Suprapubic skin (tissue), 4 donors: ENCODE measurements at regions not wholly inside any gene's neighbourhood (a gene's known extent, or its start where the extent isn't known, plus 50 kb on each side); places are given as distances from the start of the nearest gene placed in this dataset.

Experiments
- DNase-seq, 2 donors: peaks; one replicate each; pipeline ENCODE4 v3.0.0-alpha.2; 2019; ENCODE audit warnings: low spot score in 2 of 2
- H3K27ac ChIP-seq: fragments of 200-600 bp; sonication (generic); one replicate; pipeline ENCODE4 v1.5.1; 2019
- H3K27me3 ChIP-seq: fragments of 200-600 bp; sonication (generic); one replicate; pipeline ENCODE4 v1.5.1; 2019
- H3K36me3 ChIP-seq: fragments of 200-600 bp; sonication (generic); one replicate; pipeline ENCODE4 v1.5.1; 2019
- H3K4me1 ChIP-seq: fragments of 200-600 bp; sonication (generic); one replicate; pipeline ENCODE4 v1.5.1; 2019
- H3K4me3 ChIP-seq: fragments of 200-600 bp; sonication (generic); one replicate; pipeline ENCODE4 v1.5.1; 2019; ENCODE audit warnings: mild to moderate bottlenecking
- H3K9me3 ChIP-seq: fragments of 200-600 bp; sonication (generic); one replicate; pipeline ENCODE4 v1.5.1; 2019
- CTCF ChIP-seq, 2 donors: fragments of 200-600 bp in 1 of 2; fragments of 450-650 bp in 1 of 2; sonication (generic) in 1 of 2; IDR thresholded peaks; one replicate each; pipeline ENCODE4 v1.5.1; 2016 to 2019; ENCODE audit warnings: antibody characterized with exemption in 2 of 2, mild to moderate bottlenecking in 1 of 2, moderate library complexity in 1 of 2
- EP300 ChIP-seq: sonication (generic); formaldehyde crosslinking; IDR thresholded peaks from one replicate; pipeline ENCODE4 v1.6.1; 2017; ENCODE audit warnings: antibody characterized with exemption
- POLR2A ChIP-seq, 2 donors: fragments of 450-650 bp; IDR thresholded peaks; one replicate each; pipeline ENCODE4 v1.6.1; 2017; ENCODE audit warnings: antibody characterized with exemption in 2 of 2, mild to moderate bottlenecking in 2 of 2, moderate library complexity in 2 of 2
- POLR2AphosphoS5 ChIP-seq, 3 donors: sonication (generic); formaldehyde crosslinking; IDR thresholded peaks; one replicate each; pipeline ENCODE4 v1.6.1; 2017; ENCODE audit warnings: antibody characterized with exemption in 3 of 3
- WGBS: methylation state at CpG from one replicate; pipeline ENCODE4 v1.1.5; 2018; 5-methylcytosine and 5-hydroxymethylcytosine counted together

DNA sequence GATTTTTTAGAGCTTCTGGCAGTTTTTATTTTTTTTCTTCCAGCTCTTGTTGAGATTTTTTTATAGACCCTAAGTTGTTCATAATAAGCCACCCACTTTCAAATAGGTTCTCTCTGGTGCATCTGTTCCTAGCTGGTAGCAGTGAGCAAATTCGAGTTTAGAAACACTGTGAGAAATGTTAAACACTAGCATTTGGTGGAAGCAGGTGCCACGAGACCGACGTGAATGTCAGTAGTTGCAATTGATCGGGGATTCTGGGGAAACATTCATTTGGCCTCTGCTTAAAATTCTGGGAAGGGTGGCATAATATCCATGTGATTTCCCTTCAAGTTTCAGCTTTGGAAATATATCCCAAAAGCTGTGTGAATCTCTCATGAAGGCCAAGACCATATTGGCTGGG is 435.0 kb downstream of the RNF144A start:
- WGBS, result 91% methylated on average over 5 of the region's 5 CpGs
- Histone ChIP-seq H3K27me3 (no peaks in the 10 kb centered on the region), H3K27ac (no peak overlapping the region), H3K36me3 (no peaks in the 10 kb centered on the region), H3K9me3 (no peaks in the 10 kb centered on the region), H3K4me1 (no peaks in the 10 kb centered on the region), H3K4me3 (no peak overlapping the region)
- no peak for TF ChIP-seq EP300
- no peak for TF ChIP-seq CTCF (IDR thresholded peaks at IDR 0.05)
- TF ChIP-seq POLR2A (IDR thresholded peaks at IDR 0.05), result no peak
- no peak for DNase-seq

DNA sequence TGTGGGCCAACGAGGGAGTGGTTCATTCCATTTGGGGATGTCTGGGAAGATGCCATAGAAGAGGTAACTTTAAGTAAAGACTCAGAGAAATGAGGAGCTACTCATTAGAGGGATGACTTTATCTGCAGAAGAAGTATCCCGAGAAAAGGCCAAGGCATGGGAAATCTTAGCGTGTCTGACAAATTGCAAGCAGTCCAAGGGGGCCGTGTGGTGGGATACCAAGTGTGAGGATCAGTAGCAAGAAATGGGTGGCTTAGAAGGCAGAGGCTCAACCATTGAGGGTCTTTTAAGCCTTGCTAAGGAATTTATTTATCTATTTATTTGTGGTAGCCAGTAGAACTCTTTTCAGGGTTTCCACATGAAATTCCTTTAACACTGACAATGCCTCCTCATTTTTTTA is 436.4 kb downstream of the RNF144A start:
- Histone ChIP-seq H3K36me3 (no peaks in the 10 kb centered on the region), H3K27me3 (no peaks in the 10 kb centered on the region), H3K9me3 (no peaks in the 10 kb centered on the region), H3K4me1 (no peaks in the 10 kb centered on the region), H3K27ac (no peak overlapping the region), H3K4me3 (no peak overlapping the region)
- TF ChIP-seq EP300, result no peak
- TF ChIP-seq POLR2AphosphoS5 (IDR thresholded peaks at IDR 0.05), result no peak
- no peak for TF ChIP-seq CTCF (IDR thresholded peaks at IDR 0.05)
- no peak for TF ChIP-seq POLR2A (IDR thresholded peaks at IDR 0.05)
- DNase-seq, result no peak
- WGBS, result 87% methylated on average over 4 of the region's 4 CpGs

DNA sequence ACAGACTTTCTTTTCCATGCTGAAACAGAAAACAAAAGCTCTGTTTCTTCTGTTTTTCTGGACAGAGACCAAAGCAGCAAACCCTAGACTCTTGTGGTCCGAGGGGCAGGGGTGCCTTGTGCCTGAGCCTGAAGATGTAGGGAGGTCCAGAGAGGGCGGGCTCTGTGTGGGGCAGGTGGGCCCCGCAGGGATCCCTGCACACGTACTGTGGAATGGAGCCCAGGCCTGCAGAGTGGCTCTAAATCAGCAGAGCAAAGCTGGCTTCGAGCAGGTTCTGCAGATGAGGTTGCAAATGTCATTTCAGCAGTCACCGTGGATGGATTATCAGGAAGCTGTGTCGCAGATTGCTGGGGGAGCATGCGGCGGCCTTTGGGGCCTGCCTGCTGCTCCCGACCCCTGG is 438.6 kb downstream of the RNF144A start:
- no peak for TF ChIP-seq POLR2A (IDR thresholded peaks at IDR 0.05)
- TF ChIP-seq EP300, result no peak
- no peak for TF ChIP-seq POLR2AphosphoS5 (IDR thresholded peaks at IDR 0.05)
- TF ChIP-seq CTCF (IDR thresholded peaks at IDR 0.05), result no peak
- H3K36me3 ChIP-seq, result no peaks in the 10 kb centered on the region
- no peak overlapping the region for H3K27ac ChIP-seq
- no peaks in the 10 kb centered on the region for H3K27me3 ChIP-seq
- H3K4me3 ChIP-seq, result no peak overlapping the region
- no peaks in the 10 kb centered on the region for H3K9me3 ChIP-seq
- 68% methylated on average over 10 of the region's 10 CpGs for WGBS
- H3K4me1 ChIP-seq, result no peaks in the 10 kb centered on the region
- no peak for DNase-seq

DNA sequence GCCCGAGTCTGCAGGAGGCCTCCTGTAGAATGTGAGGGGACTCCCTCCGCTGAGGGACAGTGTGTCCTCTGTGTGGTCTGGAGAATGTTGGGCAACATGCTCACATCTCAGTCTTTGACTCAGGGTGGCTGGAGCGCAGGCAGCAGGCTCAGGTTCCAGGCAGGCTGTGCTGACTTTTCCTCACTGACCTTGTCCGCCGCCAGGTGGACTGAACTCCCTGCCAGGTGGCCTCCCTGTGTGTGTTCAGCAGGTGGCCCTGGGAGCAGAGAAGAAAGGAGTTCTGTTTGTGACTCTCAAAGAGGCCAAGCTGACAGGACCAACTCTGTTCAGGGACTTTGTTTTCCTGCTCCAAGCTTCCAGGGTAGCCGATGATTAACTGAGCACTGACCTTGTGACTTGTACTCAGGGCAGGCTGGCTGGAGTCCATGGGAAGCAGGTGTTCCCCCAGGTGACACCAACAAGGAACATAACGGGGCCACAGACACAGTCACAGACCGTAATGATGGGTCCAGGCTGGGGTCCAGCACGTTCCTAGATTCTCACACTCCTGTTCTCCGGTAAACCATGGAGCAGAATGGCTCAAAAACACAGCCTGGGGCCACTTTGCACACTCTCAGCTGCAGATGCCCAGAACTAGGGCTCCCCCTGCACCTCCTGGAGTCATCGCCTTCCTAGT is 439.8 kb downstream of the RNF144A start:
- Histone ChIP-seq H3K36me3 (no peaks in the 10 kb centered on the region), H3K27me3 (no peaks in the 10 kb centered on the region), H3K4me3 (no peak overlapping the region), H3K4me1 (no peaks in the 10 kb centered on the region), H3K27ac (no peak overlapping the region), H3K9me3 (no peaks in the 10 kb centered on the region)
- 83% methylated on average over 3 of the region's 11 CpGs for WGBS
- no peak for DNase-seq
- TF ChIP-seq CTCF (IDR thresholded peaks at IDR 0.05), result no peak
- TF ChIP-seq POLR2A (IDR thresholded peaks at IDR 0.05), result no peak
- TF ChIP-seq POLR2AphosphoS5 (IDR thresholded peaks at IDR 0.05), result no peak
- TF ChIP-seq EP300, result no peak

GRCh38 chr2:7357993-7358392 is 440.8 kb downstream of the RNF144A start:
- no peak for DNase-seq
- Histone ChIP-seq H3K27ac (no peak overlapping the region), H3K27me3 (no peaks in the 10 kb centered on the region), H3K9me3 (no peaks in the 10 kb centered on the region), H3K4me1 (no peaks in the 10 kb centered on the region), H3K4me3 (no peak overlapping the region), H3K36me3 (no peaks in the 10 kb centered on the region)
- 96% methylated on average over 2 of the region's 2 CpGs for WGBS
- TF ChIP-seq EP300, result no peak
- TF ChIP-seq POLR2A (IDR thresholded peaks at IDR 0.05), result no peak
- TF ChIP-seq POLR2AphosphoS5 (IDR thresholded peaks at IDR 0.05), result no peak
- no peak for TF ChIP-seq CTCF (IDR thresholded peaks at IDR 0.05)
